ENCODE measurements at regions not wholly inside any gene's neighbourhood (a gene's known extent, or its start where the extent isn't known, plus 50 kb on each side); places are given as distances from the start of the nearest gene placed in this dataset.

GRCh38 chr14:42141328-42141727, 534.7 kb downstream of the LRFN5 start:
- DNase-seq (ENCODE audit: low spot score): no peak
- no peak for TF ChIP-seq CTCF (IDR thresholded peaks at IDR 0.05; ENCODE audit: borderline replicate concordance, control extremely low read depth, extremely low read depth, insufficient read depth, missing control alignments)
- in situ Hi-C loops (cut with MboI; ENCODE audit: low sequenced_read_pairs, unreplicated experiment): no loop called here

- no peak for DNase-seq (ENCODE audit: low spot score)
- no peak for TF ChIP-seq CTCF (IDR thresholded peaks at IDR 0.05; ENCODE audit: borderline replicate concordance, control extremely low read depth, extremely low read depth, insufficient read depth, missing control alignments)
- in situ Hi-C loops (cut with MboI; ENCODE audit: low sequenced_read_pairs, unreplicated experiment): no loop called here
Observed at GRCh38 chr14:42140831-42141279, 534.2 kb downstream of the LRFN5 start.

GRCh38 chr14:42140001-42140400, 533.3 kb downstream of the LRFN5 start:
- no peak for DNase-seq (ENCODE audit: low spot score)
- in situ Hi-C loops (cut with MboI; ENCODE audit: low sequenced_read_pairs, unreplicated experiment): no loop called here
- TF ChIP-seq CTCF (IDR thresholded peaks at IDR 0.05; ENCODE audit: borderline replicate concordance, control extremely low read depth, extremely low read depth, insufficient read depth, missing control alignments): no peak

GRCh38 chr14:42138406-42138805, 531.7 kb downstream of the LRFN5 start:
- TF ChIP-seq CTCF (IDR thresholded peaks at IDR 0.05; ENCODE audit: borderline replicate concordance, control extremely low read depth, extremely low read depth, insufficient read depth, missing control alignments): no peak
- no peak for DNase-seq (ENCODE audit: low spot score)
- in situ Hi-C loops (cut with MboI; ENCODE audit: low sequenced_read_pairs, unreplicated experiment): no loop called here

- in situ Hi-C loops (cut with MboI; ENCODE audit: low sequenced_read_pairs, unreplicated experiment): no loop called here
- DNase-seq (ENCODE audit: low spot score): no peak
- no peak for TF ChIP-seq CTCF (IDR thresholded peaks at IDR 0.05; ENCODE audit: borderline replicate concordance, control extremely low read depth, extremely low read depth, insufficient read depth, missing control alignments)
Observed at GRCh38 chr14:42130815-42131214, 524.1 kb downstream of the LRFN5 start.

- no peak for DNase-seq (ENCODE audit: low spot score)
- in situ Hi-C loops (cut with MboI; ENCODE audit: low sequenced_read_pairs, unreplicated experiment): no loop called here
- TF ChIP-seq CTCF (IDR thresholded peaks at IDR 0.05; ENCODE audit: borderline replicate concordance, control extremely low read depth, extremely low read depth, insufficient read depth, missing control alignments): no peak
Observed at GRCh38 chr14:42123526-42123925, 516.9 kb downstream of the LRFN5 start.

Data from GM13976 (cell line).